ENCODE measurements at regions not wholly inside any gene's neighbourhood (a gene's known extent, or its start where the extent isn't known, plus 50 kb on each side); places are given as distances from the start of the nearest gene placed in this dataset.

DNA sequence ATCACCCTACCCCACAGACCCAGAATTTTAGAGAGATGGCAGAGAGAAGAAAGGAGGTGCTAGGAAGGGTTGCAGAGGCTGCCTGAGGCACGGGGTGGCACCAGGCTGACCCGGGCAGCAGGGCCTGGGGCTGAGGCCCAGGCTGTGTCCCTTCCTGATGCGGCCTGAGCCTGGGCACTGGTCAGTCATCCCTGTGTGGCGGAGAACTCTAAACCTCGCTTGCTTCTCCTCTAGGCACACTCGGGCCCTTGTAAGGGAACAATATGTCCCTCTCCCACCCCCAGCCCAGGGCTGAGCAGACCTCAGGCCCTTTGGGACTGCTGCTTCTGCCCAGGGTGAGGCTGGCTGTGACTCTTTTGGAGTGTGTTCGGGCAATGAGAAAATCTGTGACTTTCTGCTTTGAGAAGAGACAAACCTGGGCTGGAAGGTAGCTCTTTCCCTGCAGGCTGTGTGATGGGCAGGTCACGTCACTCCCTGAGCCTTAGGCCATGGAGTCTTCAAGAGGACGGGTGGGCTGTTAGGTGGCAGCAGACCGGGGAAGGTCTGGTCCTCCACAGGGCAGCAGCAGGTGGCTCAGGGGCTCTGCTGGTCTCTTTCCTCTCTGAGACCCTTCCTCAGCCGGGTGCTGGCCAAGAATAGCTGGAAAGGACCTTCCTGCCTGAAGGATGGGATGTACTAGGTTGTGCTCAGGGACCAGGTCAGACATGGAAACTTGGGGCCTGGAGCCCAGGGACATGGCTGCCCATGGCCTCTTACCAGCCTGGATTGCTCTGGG lies 96.8 kb downstream of the GLI2 start:
- H3K36me3 ChIP-seq, result no peaks in the 10 kb centered on the region
- intact Hi-C loops (cut with DNase I), result no loop called here
- H3K27ac ChIP-seq, result no peak overlapping the region
- peak in 1 of 5 donors; percentile 16 for DNase-seq
- H3K4me1 ChIP-seq (ENCODE audit: insufficient read depth), result peaks cover 26% of the 10 kb centered on the region
- WGBS, 3 donors, result 90 to 95% (median 90%) methylated on average over 11 of the region's 11 CpGs
- no peak overlapping the region for H3K4me3 ChIP-seq
- H3K27me3 ChIP-seq, result no peaks in the 10 kb centered on the region
- H3K9me3 ChIP-seq, result no peaks in the 10 kb centered on the region
- no peak for TF ChIP-seq CTCF (IDR thresholded peaks at IDR 0.05)
- no peak for TF ChIP-seq EP300 (IDR thresholded peaks at IDR 0.05)
- TF ChIP-seq POLR2A (IDR thresholded peaks at IDR 0.05), result no peak

- no peak overlapping the region for H3K4me3 ChIP-seq
- TF ChIP-seq EP300 (IDR thresholded peaks at IDR 0.05) (no peak), CTCF (IDR thresholded peaks at IDR 0.05) (no peak), POLR2A (IDR thresholded peaks at IDR 0.05) (no peak)
- H3K4me1 ChIP-seq (ENCODE audit: insufficient read depth), result peaks cover 26% of the 10 kb centered on the region
- intact Hi-C loops (cut with DNase I), result no loop called here
- no peak overlapping the region for H3K27ac ChIP-seq
- WGBS, 3 donors, result 93 to 95% (median 95%) methylated on average over 3 of the region's 3 CpGs
- no peaks in the 10 kb centered on the region for H3K36me3 ChIP-seq
- DNase-seq, result peak in 1 of 5 donors; percentile 14
- H3K27me3 ChIP-seq, result no peaks in the 10 kb centered on the region
- no peaks in the 10 kb centered on the region for H3K9me3 ChIP-seq
Measured at GRCh38 chr2:120833127-120833675, 97.5 kb downstream of the GLI2 start.

DNA sequence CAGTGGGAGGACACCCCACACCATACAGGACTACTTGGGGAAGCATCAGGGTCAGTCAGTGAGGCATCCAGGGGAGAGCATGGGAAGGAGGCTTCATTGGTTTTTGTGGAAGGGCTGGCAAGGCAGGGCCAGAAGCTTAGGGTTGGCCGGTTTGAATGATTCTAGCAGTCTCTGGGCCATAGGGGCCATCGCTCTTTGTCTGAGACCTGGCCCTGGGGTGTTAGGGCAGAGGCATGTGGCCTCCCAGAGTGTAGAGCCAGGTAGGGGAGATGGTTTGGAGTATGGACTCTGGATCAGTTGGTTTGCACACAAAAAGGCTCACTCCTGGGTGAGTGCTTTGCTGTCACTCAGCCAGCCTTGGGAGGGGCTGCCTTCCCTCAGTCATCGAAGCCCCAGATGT lies 98.5 kb downstream of the GLI2 start:
- peak in 2 of 5 donors; percentile 11 to 13 for DNase-seq
- 86 to 89% (median 86%) methylated on average over 3 of the region's 3 CpGs for WGBS, 3 donors

GRCh38 chr2:120836281-120836680 lies 100.6 kb downstream of the GLI2 start:
- Histone ChIP-seq H3K4me3 (no peak overlapping the region), H3K27me3 (no peaks in the 10 kb centered on the region), H3K36me3 (no peaks in the 10 kb centered on the region), H3K27ac (no peak overlapping the region), H3K9me3 (no peaks in the 10 kb centered on the region), H3K4me1 (ENCODE audit: insufficient read depth) (peaks cover 15% of the 10 kb centered on the region)
- no peak for DNase-seq
- WGBS, 3 donors, result 92 to 98% (median 94%) methylated on average over 5 of the region's 5 CpGs
- no peak for TF ChIP-seq EP300 (IDR thresholded peaks at IDR 0.05)
- no peak for TF ChIP-seq POLR2A (IDR thresholded peaks at IDR 0.05)
- no peak for TF ChIP-seq CTCF (IDR thresholded peaks at IDR 0.05)
- intact Hi-C loops (cut with DNase I), result no loop called here

More for the DNA sequence above, 98.5 kb downstream of the GLI2 start:
- intact Hi-C loops (cut with DNase I), result no loop called here
- Histone ChIP-seq H3K36me3 (no peaks in the 10 kb centered on the region), H3K4me3 (no peak overlapping the region), H3K27ac (no peak overlapping the region), H3K9me3 (no peaks in the 10 kb centered on the region), H3K27me3 (no peaks in the 10 kb centered on the region), H3K4me1 (ENCODE audit: insufficient read depth) (peaks cover 26% of the 10 kb centered on the region)
- TF ChIP-seq CTCF (IDR thresholded peaks at IDR 0.05) (no peak), EP300 (IDR thresholded peaks at IDR 0.05) (no peak), POLR2A (IDR thresholded peaks at IDR 0.05) (no peak)

Measured in ovary (tissue), 7 donors.